Transverse colon (tissue), 4 donors: ENCODE measurements at regions not wholly inside any gene's neighbourhood (a gene's known extent, or its start where the extent isn't known, plus 50 kb on each side); places are given as distances from the start of the nearest gene placed in this dataset.

Experiments used
- DNase-seq: peaks from one replicate; pipeline ENCODE4 v3.0.0-alpha.2; 2019
- H3K27ac ChIP-seq, 4 donors: fragments of 200-600 bp; sonication (generic); 2 replicates each; pipeline ENCODE4 v1.5.1; 2016 to 2018; ENCODE audit warnings: inconsistent platforms in 4 of 4
- H3K27me3 ChIP-seq: fragments of 200-600 bp; sonication (generic); 2 replicates; pipeline ENCODE4 v1.5.1; 2017; ENCODE audit warnings: inconsistent platforms
- H3K36me3 ChIP-seq, 4 donors: fragments of 200-600 bp; sonication (generic); 2 replicates each; pipeline ENCODE4 v1.5.1; 2017 to 2019; ENCODE audit warnings: inconsistent platforms in 4 of 4
- H3K4me1 ChIP-seq, 4 donors: fragments of 200-600 bp; sonication (generic); 2 replicates each; pipeline ENCODE4 v1.5.1; 2017 to 2020; ENCODE audit warnings: inconsistent platforms in 4 of 4
- H3K4me3 ChIP-seq, 4 donors: fragments of 200-600 bp; sonication (generic); 1 replicate in 1 of 4; 2 replicates in 3 of 4; pipeline versions ENCODE4 v1.5.1 to v1.6.1; 2017 to 2019; ENCODE audit warnings: inconsistent platforms in 4 of 4
- H3K9me3 ChIP-seq, 2 donors: fragments of 200-600 bp; sonication (generic); 2 replicates each; pipeline ENCODE4 v1.5.1; 2017 to 2019; ENCODE audit warnings: inconsistent platforms in 2 of 2
- EP300 ChIP-seq: sonication (generic); formaldehyde crosslinking; IDR thresholded peaks from one replicate; pipeline ENCODE4 v1.6.1; 2017; ENCODE audit warnings: antibody characterized with exemption, low read depth
- POLR2A ChIP-seq: fragments of 450-650 bp; IDR thresholded peaks from one replicate; pipeline ENCODE4 v1.6.1; 2016; ENCODE audit warnings: antibody characterized with exemption, mild to moderate bottlenecking, moderate library complexity
- POLR2AphosphoS5 ChIP-seq, 3 donors: sonication (generic); formaldehyde crosslinking; IDR thresholded peaks; one replicate each; pipeline ENCODE4 v1.6.1; 2016; ENCODE audit warnings: antibody characterized with exemption in 3 of 3
- WGBS, 2 donors: methylation state at CpG; one replicate each; pipeline ENCODE4 v1.1.5; 2018; ENCODE audit warnings: low coverage in 1 of 2; 5-methylcytosine and 5-hydroxymethylcytosine counted together
- in situ Hi-C, 4 donors: fragments of 200-750 bp; cut with MboI; loops; one replicate each; pipeline versions ENCODE4 v1.15.0 to v1.15.1; 2017; ENCODE audit warnings: low sequenced_read_pairs in 3 of 4, low pct_ligation_motif_present in 1 of 4, low pct_unique_long_range_greater_than_20kb in 1 of 4
- intact Hi-C: fragments of 100-400 bp; cut with DNase I; formaldehyde crosslinking; loops from one replicate; pipeline ENCODE4 v1.15.1; 2023; ENCODE audit warnings: low total_unique reads
- TF ChIP-seq, protein P1 (sequence below), 5 experiments: fragments of 200-600 bp in 3 of 5; fragments of 450-650 bp in 2 of 5; sonication (generic) in 3 of 5; IDR thresholded peaks; 1 replicate in 2 of 5; 2 replicates in 3 of 5; pipeline ENCODE4 v1.5.1; 2016 to 2017; ENCODE audit warnings: antibody characterized with exemption in 5 of 5, inconsistent platforms in 3 of 5, mild to moderate bottlenecking in 2 of 5, moderate library complexity in 1 of 5

- no peaks in the 10 kb centered on the region for H3K27me3 ChIP-seq
- TF ChIP-seq POLR2AphosphoS5 (IDR thresholded peaks at IDR 0.05) (no peak), EP300 (no peak), POLR2A (no peak)
- TF ChIP-seq, protein P1, sequence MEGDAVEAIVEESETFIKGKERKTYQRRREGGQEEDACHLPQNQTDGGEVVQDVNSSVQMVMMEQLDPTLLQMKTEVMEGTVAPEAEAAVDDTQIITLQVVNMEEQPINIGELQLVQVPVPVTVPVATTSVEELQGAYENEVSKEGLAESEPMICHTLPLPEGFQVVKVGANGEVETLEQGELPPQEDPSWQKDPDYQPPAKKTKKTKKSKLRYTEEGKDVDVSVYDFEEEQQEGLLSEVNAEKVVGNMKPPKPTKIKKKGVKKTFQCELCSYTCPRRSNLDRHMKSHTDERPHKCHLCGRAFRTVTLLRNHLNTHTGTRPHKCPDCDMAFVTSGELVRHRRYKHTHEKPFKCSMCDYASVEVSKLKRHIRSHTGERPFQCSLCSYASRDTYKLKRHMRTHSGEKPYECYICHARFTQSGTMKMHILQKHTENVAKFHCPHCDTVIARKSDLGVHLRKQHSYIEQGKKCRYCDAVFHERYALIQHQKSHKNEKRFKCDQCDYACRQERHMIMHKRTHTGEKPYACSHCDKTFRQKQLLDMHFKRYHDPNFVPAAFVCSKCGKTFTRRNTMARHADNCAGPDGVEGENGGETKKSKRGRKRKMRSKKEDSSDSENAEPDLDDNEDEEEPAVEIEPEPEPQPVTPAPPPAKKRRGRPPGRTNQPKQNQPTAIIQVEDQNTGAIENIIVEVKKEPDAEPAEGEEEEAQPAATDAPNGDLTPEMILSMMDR (IDR thresholded peaks at IDR 0.05): no peak
- DNase-seq: no peak
- H3K27ac ChIP-seq: peak overlapping the region in 1 of 4 donors; percentile 28
- H3K4me1 ChIP-seq: no peaks in the 10 kb centered on the region
- in situ Hi-C loops (no loop called here), intact Hi-C loops (no loop called here)
- no peaks in the 10 kb centered on the region for H3K36me3 ChIP-seq
- no peaks in the 10 kb centered on the region for H3K9me3 ChIP-seq
- WGBS, 2 donors: 66 to 78% methylated on average over 5 of the region's 5 CpGs
- no peak overlapping the region for H3K4me3 ChIP-seq
Measured at GRCh38 chr6:7033202-7033601, 74.6 kb upstream of the RREB1 start.

GRCh38 chr6:7034055-7034454 is 73.7 kb upstream of the RREB1 start:
- Histone ChIP-seq H3K27me3 (no peaks in the 10 kb centered on the region), H3K4me3 (no peak overlapping the region), H3K4me1 (no peaks in the 10 kb centered on the region), H3K9me3 (no peaks in the 10 kb centered on the region), H3K27ac (no peak overlapping the region), H3K36me3 (no peaks in the 10 kb centered on the region)
- WGBS, 2 donors: 71 to 86% methylated on average over 1 of the region's 1 CpG
- intact Hi-C loops: no loop called here
- TF ChIP-seq, protein P1 (IDR thresholded peaks at IDR 0.05): no peak
- TF ChIP-seq EP300 (no peak), POLR2A (no peak), POLR2AphosphoS5 (IDR thresholded peaks at IDR 0.05) (no peak)
- in situ Hi-C loops: no loop called here
- DNase-seq: no peak

DNA sequence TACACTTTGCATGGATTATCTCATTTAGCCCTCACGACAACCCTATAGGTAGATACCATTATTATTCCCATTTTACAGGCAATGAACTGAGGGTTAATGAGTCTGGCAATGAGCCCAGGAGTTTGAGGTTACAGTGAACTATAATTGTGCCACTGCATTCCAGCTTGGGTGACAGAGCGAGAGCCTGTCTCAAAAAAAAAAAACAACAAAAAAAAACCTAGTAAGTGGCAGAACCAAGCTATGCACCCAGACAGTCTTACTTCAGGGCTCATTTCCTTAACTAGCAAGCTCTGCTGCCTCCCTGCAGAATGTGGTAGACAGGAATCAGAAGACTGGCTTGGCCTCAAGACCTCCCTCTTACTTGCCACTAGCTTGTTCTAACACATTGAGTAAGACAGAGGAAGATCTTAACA is 71.9 kb upstream of the RREB1 start:
- Histone ChIP-seq H3K4me1 (no peaks in the 10 kb centered on the region), H3K36me3 (no peaks in the 10 kb centered on the region), H3K27me3 (no peaks in the 10 kb centered on the region), H3K27ac (no peak overlapping the region), H3K9me3 (no peaks in the 10 kb centered on the region), H3K4me3 (no peak overlapping the region)
- WGBS, 2 donors: 43 to 55% methylated on average over 2 of the region's 2 CpGs
- TF ChIP-seq EP300: no peak
- no peak for TF ChIP-seq POLR2A
- TF ChIP-seq POLR2AphosphoS5 (IDR thresholded peaks at IDR 0.05): no peak
- TF ChIP-seq, protein P1 (IDR thresholded peaks at IDR 0.05): no peak
- in situ Hi-C loops (no loop called here), intact Hi-C loops (no loop called here)
- no peak for DNase-seq

DNA sequence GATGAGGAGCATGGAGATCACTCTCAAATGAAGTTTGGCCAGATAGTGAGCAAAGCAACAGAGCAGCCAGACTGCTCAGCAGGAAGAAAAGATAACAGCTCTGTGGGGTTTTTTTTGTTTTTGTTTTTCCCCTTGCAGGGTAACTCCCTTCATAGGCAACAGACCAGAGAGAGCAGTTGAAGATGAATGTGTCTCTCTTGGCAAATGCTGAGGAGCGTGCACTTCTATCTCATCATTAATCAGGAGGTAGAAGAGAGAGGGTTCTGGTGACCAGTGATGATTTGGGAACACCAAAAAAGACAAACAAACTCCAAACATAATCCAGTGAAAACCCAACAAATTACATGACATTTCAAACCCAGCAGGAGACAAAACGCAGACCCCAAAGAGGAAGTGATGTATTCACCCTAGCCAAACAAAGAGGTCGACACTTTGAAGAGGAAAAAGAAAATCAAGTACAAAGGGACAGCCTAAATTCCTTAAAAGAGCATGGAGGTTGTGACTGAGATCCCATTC is 66.2 kb upstream of the RREB1 start:
- 73 to 84% methylated on average over 3 of the region's 3 CpGs for WGBS, 2 donors
- Histone ChIP-seq H3K9me3 (no peaks in the 10 kb centered on the region), H3K27ac (no peak overlapping the region), H3K27me3 (no peaks in the 10 kb centered on the region), H3K4me3 (no peak overlapping the region), H3K4me1 (peaks cover 0 to 16% (median 3%) of the 10 kb centered on the region in 4 donors), H3K36me3 (no peaks in the 10 kb centered on the region)
- intact Hi-C loops: no loop called here
- in situ Hi-C loops: no loop called here
- TF ChIP-seq, protein P1 (IDR thresholded peaks at IDR 0.05): no peak
- TF ChIP-seq POLR2AphosphoS5 (IDR thresholded peaks at IDR 0.05) (no peak), EP300 (no peak), POLR2A (no peak)
- DNase-seq: no peak
